ENCODE measurements at regions not wholly inside any gene's neighbourhood (a gene's known extent, or its start where the extent isn't known, plus 50 kb on each side); places are given as distances from the start of the nearest gene placed in this dataset.

GRCh38 chr5:33330426-33330825, 110.3 kb upstream of the TARS1 start:
- no peak for TF ChIP-seq EZH2phosphoT487 (IDR thresholded peaks at IDR 0.05; ENCODE audit: insufficient read depth, low read depth)
- TF ChIP-seq EZH2 (IDR thresholded peaks at IDR 0.05; ENCODE audit: insufficient read depth, poor library complexity, severe bottlenecking), result no peak
